ENCODE measurements at regions not wholly inside any gene's neighbourhood (a gene's known extent, or its start where the extent isn't known, plus 50 kb on each side); places are given as distances from the start of the nearest gene placed in this dataset.

GRCh38 chr10:117780411-117780810 lies 237.9 kb downstream of the EMX2 start:
- TF ChIP-seq CTCF (conservative IDR thresholded peaks at IDR 0.05 in 1 of 2, IDR thresholded peaks at IDR 0.05 in 1 of 2; ENCODE audit: low read depth in 1 of 2, low read length in 2 of 2) (no peak), EZH2 (IDR thresholded peaks at IDR 0.05; ENCODE audit: low read length, missing control alignments) (no peak)
